OCI-LY3 (cell line): ENCODE measurements at regions not wholly inside any gene's neighbourhood (a gene's known extent, or its start where the extent isn't known, plus 50 kb on each side); places are given as distances from the start of the nearest gene placed in this dataset.

Experiments used
- H2AFZ ChIP-seq: fragments of 200-600, 300-600 bp; shearing (Covaris generic); 2 replicates; pipeline ENCODE4 v1.6.0; 2014; ENCODE audit warnings: antibody characterized with exemption, low read depth, low read length
- H3K27ac ChIP-seq: fragments of 200-600, 300-600 bp; sonication (generic); 2 replicates; pipeline ENCODE4 v1.5.1; 2014; ENCODE audit warnings: mild to moderate bottlenecking, low read length, moderate library complexity, mixed read lengths
- H3K27me3 ChIP-seq: fragments of 200-600, 300-600 bp; sonication (generic); 2 replicates; pipeline ENCODE4 v1.6.1; 2014; ENCODE audit warnings: low read depth, low read length, mixed read lengths
- H3K36me3 ChIP-seq: fragments of 200-600, 300-600 bp; sonication (generic); replicated peaks from 2 replicates; pipeline ENCODE3; 2014; ENCODE audit warnings: low read depth, low read length, mixed read lengths
- H3K4me1 ChIP-seq: fragments of 300-600, 200-600 bp; sonication (generic); 2 replicates; pipeline ENCODE4 v1.6.1; 2014; ENCODE audit warnings: low read length, mixed read lengths
- H3K4me2 ChIP-seq: fragments of 200-600, 300-600 bp; sonication (generic); 2 replicates; pipeline ENCODE4 v1.6.1; 2014; ENCODE audit warnings: low read length, mixed read lengths
- H3K4me3 ChIP-seq: fragments of 300-600, 200-600 bp; sonication (generic); 2 replicates; pipeline ENCODE4 v1.5.1; 2014; ENCODE audit warnings: antibody characterized with exemption, mild to moderate bottlenecking, low read length, moderate library complexity
- H3K79me2 ChIP-seq: fragments of 300-600, 200-600 bp; shearing (Covaris generic); 2 replicates; pipeline ENCODE4 v1.6.1; 2014; ENCODE audit warnings: mild to moderate bottlenecking, low read length, mixed read lengths
- H3K9ac ChIP-seq: fragments of 300-600, 200-600 bp; shearing (Covaris generic); 2 replicates; pipeline ENCODE4 v1.6.0; 2014; ENCODE audit warnings: mild to moderate bottlenecking, low read length, moderate library complexity
- H3K9me3 ChIP-seq: fragments of 200-600, 300-600 bp; shearing (Covaris generic); 2 replicates; pipeline ENCODE4 v1.6.1; 2014; ENCODE audit warnings: low read length, mixed read lengths; ENCODE audit not compliant: insufficient read depth
- H4K20me1 ChIP-seq: fragments of 200-600, 300-600 bp; sonication (generic); 2 replicates; pipeline ENCODE4 v1.6.1; 2016; ENCODE audit warnings: low read length, mixed read lengths; ENCODE audit not compliant: insufficient read depth
- CTCF ChIP-seq: fragments of 200-600, 300-600 bp; sonication (generic); IDR thresholded peaks from 2 replicates; pipeline ENCODE4 v1.5.1; 2014; ENCODE audit warnings: antibody characterized with exemption, low read length, low read depth
- EZH2phosphoT487 ChIP-seq: fragments of 200-600 bp; shearing (Covaris generic); IDR thresholded peaks from 2 replicates; pipeline ENCODE4 v1.6.1; 2018; ENCODE audit warnings: antibody characterized with exemption, mixed run types, low read depth

GRCh38 chr10:47225219-47225927 is 74.6 kb upstream of the GDF10 start:
- no peak overlapping the region for H2AFZ ChIP-seq
- TF ChIP-seq EZH2phosphoT487, result no peak
- no peak for TF ChIP-seq CTCF
- no peaks in the 10 kb centered on the region for H3K79me2 ChIP-seq
- no peaks in the 10 kb centered on the region for H3K36me3 ChIP-seq
- no peak overlapping the region for H3K4me2 ChIP-seq
- no peak overlapping the region for H3K4me3 ChIP-seq
- no peaks in the 10 kb centered on the region for H3K4me1 ChIP-seq
- H3K27ac ChIP-seq, result no peak overlapping the region
- H4K20me1 ChIP-seq, result no peaks in the 10 kb centered on the region
- H3K9me3 ChIP-seq, result no peaks in the 10 kb centered on the region
- no peaks in the 10 kb centered on the region for H3K27me3 ChIP-seq
- no peak overlapping the region for H3K9ac ChIP-seq

GRCh38 chr10:47225928-47226645 is 73.9 kb upstream of the GDF10 start:
- no peak for TF ChIP-seq EZH2phosphoT487
- no peak for TF ChIP-seq CTCF
- Histone ChIP-seq H3K27ac (no peak overlapping the region), H3K4me2 (no peak overlapping the region), H3K9me3 (no peaks in the 10 kb centered on the region), H3K4me1 (no peaks in the 10 kb centered on the region), H3K79me2 (no peaks in the 10 kb centered on the region), H2AFZ (no peak overlapping the region), H3K27me3 (no peaks in the 10 kb centered on the region), H3K36me3 (no peaks in the 10 kb centered on the region), H3K4me3 (no peak overlapping the region), H3K9ac (no peak overlapping the region), H4K20me1 (no peaks in the 10 kb centered on the region)

- TF ChIP-seq EZH2phosphoT487, result no peak
- TF ChIP-seq CTCF, result no peak
- H3K4me3 ChIP-seq, result no peak overlapping the region
- no peaks in the 10 kb centered on the region for H4K20me1 ChIP-seq
- no peak overlapping the region for H3K9ac ChIP-seq
- H2AFZ ChIP-seq, result no peak overlapping the region
- no peak overlapping the region for H3K27ac ChIP-seq
- H3K9me3 ChIP-seq, result no peaks in the 10 kb centered on the region
- H3K36me3 ChIP-seq, result no peaks in the 10 kb centered on the region
- H3K4me1 ChIP-seq, result no peaks in the 10 kb centered on the region
- H3K27me3 ChIP-seq, result no peaks in the 10 kb centered on the region
- no peaks in the 10 kb centered on the region for H3K79me2 ChIP-seq
- no peak overlapping the region for H3K4me2 ChIP-seq
Measured at GRCh38 chr10:47230482-47230881, 69.5 kb upstream of the GDF10 start.

- H3K27ac ChIP-seq, result no peak overlapping the region
- no peak overlapping the region for H3K9ac ChIP-seq
- H3K36me3 ChIP-seq, result no peaks in the 10 kb centered on the region
- H2AFZ ChIP-seq, result no peak overlapping the region
- H3K79me2 ChIP-seq, result no peaks in the 10 kb centered on the region
- H3K9me3 ChIP-seq, result no peaks in the 10 kb centered on the region
- TF ChIP-seq EZH2phosphoT487 (no peak), CTCF (no peak)
- no peaks in the 10 kb centered on the region for H3K27me3 ChIP-seq
- no peak overlapping the region for H3K4me3 ChIP-seq
- H3K4me2 ChIP-seq, result no peak overlapping the region
- H4K20me1 ChIP-seq, result no peaks in the 10 kb centered on the region
- no peaks in the 10 kb centered on the region for H3K4me1 ChIP-seq
Measured at GRCh38 chr10:47230957-47231356, 69.0 kb upstream of the GDF10 start.
